Memory B cell (primary cell): ENCODE measurements at regions not wholly inside any gene's neighbourhood (a gene's known extent, or its start where the extent isn't known, plus 50 kb on each side); places are given as distances from the start of the nearest gene placed in this dataset.

ENCODE experiments used
- ATAC-seq: fragments of 150-1000 bp; cut with Tn5 transposase; 2 replicates; pipeline ENCODE4 v1.10.0; 2021; ENCODE audit warnings: low read depth, mild to moderate bottlenecking, moderate library complexity
- DNase-seq, 2 donors: peaks; one replicate each; pipeline ENCODE4 v3.0.0; 2022; ENCODE audit warnings: low spot score in 2 of 2
- H3K27ac Mint-ChIP-seq: one replicate; pipeline ENCODE4 v1.8.0; 2022; ENCODE audit warnings: mild to moderate bottlenecking, moderate library complexity, mixed read lengths
- H3K27me3 Mint-ChIP-seq: one replicate; pipeline ENCODE4 v1.8.0; 2022; ENCODE audit warnings: mixed read lengths
- H3K36me3 Mint-ChIP-seq: one replicate; pipeline ENCODE4 v1.8.0; 2022; ENCODE audit warnings: mild to moderate bottlenecking, mixed read lengths
- H3K4me1 Mint-ChIP-seq: one replicate; pipeline ENCODE4 v1.8.0; 2022; ENCODE audit warnings: mixed read lengths
- H3K4me3 Mint-ChIP-seq: one replicate; pipeline ENCODE4 v1.8.0; 2022; ENCODE audit warnings: mild to moderate bottlenecking, moderate library complexity, mixed read lengths
- H3K9me3 Mint-ChIP-seq: one replicate; pipeline ENCODE4 v1.8.0; 2022; ENCODE audit warnings: mixed read lengths

GRCh38 chr2:139885921-139886498 is 1105.8 kb upstream of the NXPH2 start:
- no peaks in the 10 kb centered on the region for H3K27me3 Mint-ChIP-seq
- H3K9me3 Mint-ChIP-seq: peaks cover 4% of the 10 kb centered on the region
- H3K4me1 Mint-ChIP-seq: no peaks in the 10 kb centered on the region
- H3K4me3 Mint-ChIP-seq: no peak overlapping the region
- DNase-seq (no peak), ATAC-seq (no peak)
- H3K27ac Mint-ChIP-seq: no peak overlapping the region
- no peaks in the 10 kb centered on the region for H3K36me3 Mint-ChIP-seq

- Mint-ChIP-seq H3K27me3 (no peaks in the 10 kb centered on the region), H3K4me1 (no peaks in the 10 kb centered on the region), H3K27ac (no peak overlapping the region), H3K36me3 (no peaks in the 10 kb centered on the region), H3K9me3 (peaks cover 2% of the 10 kb centered on the region), H3K4me3 (no peak overlapping the region)
- DNase-seq: no peak
- ATAC-seq: no peak
Observed at GRCh38 chr2:139876964-139877363, 1096.8 kb upstream of the NXPH2 start.

GRCh38 chr2:139876321-139876720 is 1096.1 kb upstream of the NXPH2 start:
- no peak overlapping the region for H3K4me3 Mint-ChIP-seq
- no peaks in the 10 kb centered on the region for H3K4me1 Mint-ChIP-seq

GRCh38 chr2:139872503-139872902 is 1092.3 kb upstream of the NXPH2 start:
- DNase-seq (no peak), ATAC-seq (no peak)
- H3K27me3 Mint-ChIP-seq: no peaks in the 10 kb centered on the region
- peaks cover 4% of the 10 kb centered on the region for H3K9me3 Mint-ChIP-seq
- no peak overlapping the region for H3K27ac Mint-ChIP-seq
- no peak overlapping the region for H3K4me3 Mint-ChIP-seq
- H3K4me1 Mint-ChIP-seq: no peaks in the 10 kb centered on the region
- no peaks in the 10 kb centered on the region for H3K36me3 Mint-ChIP-seq

More at GRCh38 chr2:139876321-139876720, 1096.1 kb upstream of the NXPH2 start:
- H3K27me3 Mint-ChIP-seq: no peaks in the 10 kb centered on the region
- no peak overlapping the region for H3K27ac Mint-ChIP-seq
- DNase-seq (no peak), ATAC-seq (no peak)
- no peaks in the 10 kb centered on the region for H3K36me3 Mint-ChIP-seq
- peaks cover 2% of the 10 kb centered on the region for H3K9me3 Mint-ChIP-seq

GRCh38 chr2:139872032-139872431 is 1091.8 kb upstream of the NXPH2 start:
- H3K27ac Mint-ChIP-seq: no peak overlapping the region
- no peak for ATAC-seq
- no peak overlapping the region for H3K4me3 Mint-ChIP-seq
- no peaks in the 10 kb centered on the region for H3K4me1 Mint-ChIP-seq
- H3K27me3 Mint-ChIP-seq: no peaks in the 10 kb centered on the region
- DNase-seq: no peak
- peaks cover 4% of the 10 kb centered on the region for H3K9me3 Mint-ChIP-seq
- no peaks in the 10 kb centered on the region for H3K36me3 Mint-ChIP-seq

GRCh38 chr2:139867601-139868226 is 1087.5 kb upstream of the NXPH2 start:
- Mint-ChIP-seq H3K36me3 (no peaks in the 10 kb centered on the region), H3K4me3 (no peak overlapping the region), H3K4me1 (no peaks in the 10 kb centered on the region), H3K27me3 (no peaks in the 10 kb centered on the region), H3K27ac (no peak overlapping the region), H3K9me3 (peaks cover 5% of the 10 kb centered on the region)
- DNase-seq (no peak), ATAC-seq (no peak)

GRCh38 chr2:139864821-139865302 is 1084.7 kb upstream of the NXPH2 start:
- no peaks in the 10 kb centered on the region for H3K36me3 Mint-ChIP-seq
- no peaks in the 10 kb centered on the region for H3K27me3 Mint-ChIP-seq
- no peak overlapping the region for H3K4me3 Mint-ChIP-seq
- no peaks in the 10 kb centered on the region for H3K4me1 Mint-ChIP-seq
- H3K9me3 Mint-ChIP-seq: peaks cover 6% of the 10 kb centered on the region
- H3K27ac Mint-ChIP-seq: no peak overlapping the region
- DNase-seq (no peak), ATAC-seq (no peak)

- Mint-ChIP-seq H3K27me3 (no peaks in the 10 kb centered on the region), H3K36me3 (no peaks in the 10 kb centered on the region), H3K27ac (no peak overlapping the region), H3K4me1 (no peaks in the 10 kb centered on the region), H3K9me3 (peaks cover 4% of the 10 kb centered on the region), H3K4me3 (no peak overlapping the region)
- ATAC-seq (no peak), DNase-seq (no peak)
Observed at GRCh38 chr2:139854769-139855483, 1074.7 kb upstream of the NXPH2 start.

GRCh38 chr2:139850254-139850890 is 1070.2 kb upstream of the NXPH2 start:
- Mint-ChIP-seq H3K4me1 (no peaks in the 10 kb centered on the region), H3K27me3 (no peaks in the 10 kb centered on the region), H3K36me3 (no peaks in the 10 kb centered on the region), H3K9me3 (peaks cover 2% of the 10 kb centered on the region), H3K27ac (no peak overlapping the region), H3K4me3 (no peak overlapping the region)
- no peak for ATAC-seq
- DNase-seq: no peak

- Mint-ChIP-seq H3K9me3 (peaks cover 11% of the 10 kb centered on the region), H3K4me3 (no peak overlapping the region), H3K27me3 (no peaks in the 10 kb centered on the region)
Observed at GRCh38 chr2:139836769-139837168, 1056.6 kb upstream of the NXPH2 start.

GRCh38 chr2:139835101-139835500 is 1054.9 kb upstream of the NXPH2 start:
- H3K9me3 Mint-ChIP-seq: peaks cover 7% of the 10 kb centered on the region
- no peak for ATAC-seq

More at GRCh38 chr2:139836769-139837168, 1056.6 kb upstream of the NXPH2 start:
- DNase-seq (no peak), ATAC-seq (no peak)
- H3K36me3 Mint-ChIP-seq: no peaks in the 10 kb centered on the region
- no peak overlapping the region for H3K27ac Mint-ChIP-seq
- peaks cover 3% of the 10 kb centered on the region for H3K4me1 Mint-ChIP-seq

GRCh38 chr2:139828011-139828410 is 1047.8 kb upstream of the NXPH2 start:
- DNase-seq (no peak), ATAC-seq (no peak)
- Mint-ChIP-seq H3K27me3 (no peaks in the 10 kb centered on the region), H3K4me1 (no peaks in the 10 kb centered on the region), H3K27ac (no peak overlapping the region), H3K36me3 (no peaks in the 10 kb centered on the region), H3K4me3 (no peak overlapping the region), H3K9me3 (peaks cover 2% of the 10 kb centered on the region)

More at GRCh38 chr2:139835101-139835500, 1054.9 kb upstream of the NXPH2 start:
- Mint-ChIP-seq H3K27ac (no peak overlapping the region), H3K27me3 (no peaks in the 10 kb centered on the region), H3K36me3 (no peaks in the 10 kb centered on the region), H3K4me3 (no peak overlapping the region), H3K4me1 (peaks cover 3% of the 10 kb centered on the region)
- no peak for DNase-seq

- Mint-ChIP-seq H3K9me3 (peaks cover 2% of the 10 kb centered on the region), H3K4me3 (no peak overlapping the region), H3K27ac (no peak overlapping the region), H3K36me3 (no peaks in the 10 kb centered on the region), H3K27me3 (no peaks in the 10 kb centered on the region), H3K4me1 (no peaks in the 10 kb centered on the region)
- DNase-seq (no peak), ATAC-seq (no peak)
Observed at GRCh38 chr2:139825726-139826125, 1045.5 kb upstream of the NXPH2 start.

- H3K36me3 Mint-ChIP-seq: no peaks in the 10 kb centered on the region
- ATAC-seq: no peak
- no peak overlapping the region for H3K27ac Mint-ChIP-seq
- no peak overlapping the region for H3K4me3 Mint-ChIP-seq
- no peak for DNase-seq
- no peaks in the 10 kb centered on the region for H3K4me1 Mint-ChIP-seq
- H3K9me3 Mint-ChIP-seq: peaks cover 3% of the 10 kb centered on the region
- H3K27me3 Mint-ChIP-seq: no peaks in the 10 kb centered on the region
Observed at GRCh38 chr2:139819273-139819796, 1039.1 kb upstream of the NXPH2 start.
